DMS114 treated with DMSO at 0.1 percent for 48 hours (cell line): ENCODE measurements at regions not wholly inside any gene's neighbourhood (a gene's known extent, or its start where the extent isn't known, plus 50 kb on each side); places are given as distances from the start of the nearest gene placed in this dataset.
"Not testable (repeated sequence)": the region's sequence is repeated elsewhere in the genome, so short reads cannot be mapped to it uniquely, and the experiment has no call there.

Experiments used
- DNase-seq: peaks from one replicate; lab custom pipeline; 2025; ENCODE audit not compliant: unreplicated experiment; lab: John Stamatoyannopoulos, UW

DNA sequence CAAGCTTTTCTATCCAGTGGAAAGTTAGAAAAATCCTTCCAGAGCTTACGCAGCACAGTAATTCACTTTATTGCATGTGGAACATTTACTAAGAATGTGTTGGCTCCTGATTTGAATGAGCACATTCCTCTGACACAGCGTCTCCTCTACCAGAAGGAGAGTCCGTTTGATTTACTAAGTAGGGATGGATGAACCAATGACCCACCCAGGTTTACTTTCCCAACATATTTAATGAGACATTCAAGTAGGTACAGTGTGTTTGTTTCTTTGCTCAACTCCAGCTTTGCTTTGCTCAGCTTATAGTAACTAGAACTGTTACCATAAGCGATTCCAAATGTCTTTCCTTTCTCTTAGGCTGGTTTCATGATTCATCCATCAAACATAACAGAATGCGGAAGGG, 161.7 kb downstream of the SMARCA1 start:
- DNase-seq, result no peak

GRCh38 chrX:129360175-129360574, 163.1 kb downstream of the SMARCA1 start:
- peak; percentile 2 for DNase-seq

- DNase-seq, result no peak
Observed at GRCh38 chrX:129359269-129359668, 164.0 kb downstream of the SMARCA1 start.

GRCh38 chrX:129357428-129357827, 165.9 kb downstream of the SMARCA1 start:
- not testable (repeated sequence) for DNase-seq

GRCh38 chrX:129347291-129347690, 176.0 kb downstream of the SMARCA1 start:
- no peak for DNase-seq

DNA sequence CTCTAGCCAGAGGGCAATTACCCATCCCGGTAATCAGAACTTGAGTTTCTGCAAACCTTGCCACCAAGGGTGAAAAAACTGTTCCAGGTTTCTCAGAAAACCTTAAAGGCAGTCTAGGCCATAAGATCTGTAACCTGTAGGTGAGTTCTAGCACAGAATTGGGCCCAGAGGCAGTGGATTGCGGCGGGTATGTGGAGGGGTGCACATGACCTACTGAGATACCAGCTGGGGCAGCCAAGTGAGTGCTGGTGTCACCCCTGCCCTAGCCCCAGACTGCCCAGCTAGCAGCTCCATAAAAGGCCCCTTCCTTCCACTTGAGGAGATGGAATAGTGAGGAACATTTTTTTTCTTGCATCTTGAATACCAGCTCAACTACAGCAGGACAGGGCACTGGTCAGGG, 176.7 kb downstream of the SMARCA1 start:
- no peak for DNase-seq

- DNase-seq, result not testable (repeated sequence)
Observed at GRCh38 chrX:129337264-129337663, 186.0 kb downstream of the SMARCA1 start.

- no peak for DNase-seq
Observed at GRCh38 chrX:129323115-129323514, 200.2 kb downstream of the SMARCA1 start.

GRCh38 chrX:129318375-129318774, 204.9 kb downstream of the SMARCA1 start:
- peak; percentile 0 for DNase-seq

- no peak for DNase-seq
Observed at GRCh38 chrX:129316461-129316860, 206.8 kb downstream of the SMARCA1 start.

DNA sequence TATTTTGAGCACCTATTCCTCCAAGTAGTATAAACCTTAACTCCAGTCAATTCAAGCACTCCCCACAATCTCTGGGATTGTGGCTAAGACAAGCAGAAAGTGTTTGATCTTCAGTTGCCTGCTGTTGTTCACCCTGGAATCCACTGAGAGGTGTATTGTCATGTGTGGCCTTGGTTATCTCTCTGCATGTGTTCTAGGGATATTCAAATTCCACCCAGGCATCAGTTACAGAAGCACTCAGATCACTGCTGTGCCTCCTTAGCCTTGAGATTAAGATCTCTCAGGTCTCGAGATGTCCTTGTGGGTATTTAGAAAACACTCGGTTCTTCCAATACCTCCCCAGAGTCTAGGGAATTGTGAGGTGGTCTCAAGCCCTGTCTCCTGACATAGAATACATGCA, 213.3 kb downstream of the SMARCA1 start:
- no peak for DNase-seq

DNA sequence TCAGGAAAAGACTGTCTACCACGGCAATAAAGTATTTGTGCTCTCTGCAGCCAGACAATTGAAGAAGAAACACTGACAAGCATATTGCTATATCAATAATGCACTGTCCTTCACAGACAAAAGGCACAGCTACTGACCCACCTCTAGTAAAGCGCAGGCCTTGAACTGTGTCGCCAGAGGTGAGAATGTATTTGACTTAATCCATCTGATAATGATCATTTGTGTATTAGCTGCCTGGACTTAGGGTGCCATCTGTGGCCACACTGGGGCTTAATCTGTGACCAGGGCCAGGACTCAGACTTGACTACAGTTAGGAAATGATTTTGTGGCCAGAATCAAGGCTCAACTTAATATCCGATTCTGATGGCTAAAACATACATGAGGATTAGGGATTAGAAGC, 260.4 kb downstream of the SMARCA1 start:
- DNase-seq, result no peak

DNA sequence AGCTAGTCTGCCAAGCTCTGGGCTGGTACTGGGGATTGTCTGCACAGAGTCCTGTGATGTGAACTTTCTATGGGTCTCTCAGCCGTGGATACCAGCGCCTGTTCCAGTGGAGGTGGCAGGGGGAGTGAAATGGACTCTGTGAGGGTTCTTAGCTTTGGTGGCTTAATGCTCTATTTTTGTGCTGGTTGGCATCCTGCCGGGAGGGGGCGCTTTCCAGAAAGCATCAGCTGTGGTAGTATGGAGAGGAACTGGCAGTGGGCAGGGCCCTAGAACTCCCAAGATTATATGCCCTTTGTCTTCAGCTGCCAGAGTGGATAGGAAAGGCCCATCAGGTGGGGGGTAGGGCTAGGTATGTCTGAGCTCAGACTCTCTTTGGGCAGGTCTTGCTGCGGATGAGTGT, 267.8 kb downstream of the SMARCA1 start:
- DNase-seq, result not testable (repeated sequence)

DNA sequence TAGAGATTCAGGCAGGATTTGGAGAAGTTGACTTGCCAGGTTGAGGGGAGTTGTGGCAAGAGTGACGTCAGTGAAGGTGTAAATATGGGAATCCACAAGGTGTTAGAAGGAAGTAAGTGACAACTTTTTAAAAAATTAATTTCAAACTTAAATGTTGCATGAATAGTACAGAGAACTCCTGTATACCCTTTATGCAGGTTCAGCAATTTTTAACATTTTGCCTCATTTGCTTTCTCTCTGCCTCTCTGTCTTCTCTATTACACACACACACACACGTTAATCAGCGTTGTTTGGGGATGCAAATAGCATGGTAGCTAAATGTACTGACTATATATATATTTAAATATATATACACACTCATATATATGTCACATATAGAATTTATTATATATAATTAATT, 273.7 kb downstream of the SMARCA1 start:
- no peak for DNase-seq

DNA sequence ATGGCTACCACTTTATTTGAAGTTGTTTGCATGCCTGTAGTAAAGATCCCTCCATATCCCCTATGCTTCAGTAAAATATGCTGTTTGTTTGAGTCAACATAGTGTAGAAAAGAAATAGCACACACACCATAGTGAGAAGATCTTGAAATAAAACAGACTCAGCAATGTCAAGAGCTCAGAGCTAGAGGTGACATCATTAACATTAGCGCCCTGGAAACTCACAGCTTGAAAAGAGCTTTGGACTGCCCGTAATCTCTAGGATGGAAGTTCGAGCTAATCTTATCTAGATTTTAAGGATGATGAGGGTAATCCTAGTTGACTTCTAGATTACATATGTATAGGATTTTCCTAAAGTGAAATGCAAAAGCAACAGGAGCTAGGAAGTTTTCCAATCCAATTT, 275.6 kb downstream of the SMARCA1 start:
- no peak for DNase-seq

GRCh38 chrX:129239371-129239770, 283.9 kb downstream of the SMARCA1 start:
- DNase-seq, result no peak

DNA sequence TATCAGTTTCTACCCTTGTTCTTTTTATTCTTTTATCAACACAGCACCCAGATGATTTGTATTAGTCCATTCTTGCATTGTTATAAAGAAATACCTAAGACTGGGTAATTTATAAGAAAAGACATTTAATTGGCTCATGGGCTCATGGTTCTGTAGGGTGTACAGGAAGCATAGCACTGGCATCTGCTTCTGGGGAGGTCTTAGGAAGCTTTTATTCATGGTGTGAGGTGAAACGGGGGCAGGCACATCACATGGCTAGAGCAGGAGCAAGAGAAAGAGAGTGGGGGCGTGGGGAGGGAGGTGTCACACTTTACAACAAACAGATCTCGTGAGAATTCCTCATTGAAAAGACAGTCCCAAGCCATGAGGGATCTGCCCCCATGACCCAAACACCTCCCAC, 285.3 kb downstream of the SMARCA1 start:
- no peak for DNase-seq

DNA sequence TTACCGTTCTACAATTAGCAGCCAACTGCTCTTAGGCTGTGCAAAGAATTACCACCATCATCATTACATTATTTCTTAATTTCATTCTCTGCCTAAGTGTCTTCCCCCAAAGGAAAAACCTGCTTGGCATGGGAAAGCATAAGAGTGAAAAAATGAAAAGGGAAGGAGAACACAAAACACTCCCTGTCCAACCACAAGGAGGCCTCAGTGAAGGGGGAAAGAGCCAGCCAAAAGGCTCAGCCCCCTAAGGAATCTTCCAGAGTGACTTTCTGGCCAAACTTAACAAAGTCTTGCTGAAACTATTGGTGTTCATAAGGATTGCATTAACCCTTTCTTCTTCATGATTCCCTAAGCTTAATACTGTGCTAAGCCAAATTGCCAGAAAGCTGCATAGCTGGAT, 287.4 kb downstream of the SMARCA1 start:
- DNase-seq, result no peak

- DNase-seq, result no peak
Observed at GRCh38 chrX:129233786-129234185, 289.5 kb downstream of the SMARCA1 start.

GRCh38 chrX:129230850-129231512, 292.3 kb downstream of the SMARCA1 start:
- DNase-seq, result no peak

- DNase-seq, result no peak
Observed at GRCh38 chrX:129230168-129230567, 293.1 kb downstream of the SMARCA1 start.

GRCh38 chrX:129227366-129227765, 295.9 kb downstream of the SMARCA1 start:
- no peak for DNase-seq

GRCh38 chrX:129193357-129193756, 329.9 kb downstream of the SMARCA1 start:
- no peak for DNase-seq
